K562 (cell line): ENCODE measurements at regions not wholly inside any gene's neighbourhood (a gene's known extent, or its start where the extent isn't known, plus 50 kb on each side); places are given as distances from the start of the nearest gene placed in this dataset.

Source experiments
- ATAC-seq: fragments of 200-7000 bp; cut with Tn5 transposase; 3 replicates; pipeline ENCODE4 v1.9.1; 2020; ENCODE audit warnings: moderate library complexity
- BruUV-seq: library from RNA; stranded (reverse); fragments of 400-500 nt; replicated peaks from 2 replicates; lab custom pipeline; 2021; lab: Mats Ljungman, UMichigan
- CTCF ChIA-PET: fragments of 300-600 bp; formaldehyde crosslinking; extraction: SDS; loops from one replicate; lab custom pipeline; 2021; ENCODE audit warnings: low intra/inter-chr PET ratio; lab: Yijun Ruan, JAX
- POLR2A ChIA-PET: fragments of 300-600, 350-650 bp; sonication (Branson Sonifier 250); formaldehyde crosslinking; extraction: SDS; loops from one replicate; lab custom pipeline; 2021; ENCODE audit warnings: antibody characterized with exemption, inconsistent platforms; lab: Yijun Ruan, JAX
- DNase-seq, 4 experiments: peaks; one replicate each; pipeline versions ENCODE4 v3.0.0 to v3.0.0-alpha.2; 2011 to 2018; ENCODE audit warnings: low spot score in 3 of 4, mixed read lengths in 3 of 4; ENCODE audit errors: extremely low read depth in 1 of 4
- FAIRE-seq: peaks from 2 replicates; lab custom pipeline; 2011; peaks lifted over from hg19 to GRCh38; lab: Jason Lieb, UNC
- H2AFZ ChIP-seq: 2 replicates; pipeline ENCODE4 v1.6.0; 2011; ENCODE audit warnings: low read depth, low read length, control low read depth, inconsistent platforms
- H3K27ac ChIP-seq: fragments of 200-600 bp; 3 replicates; pipeline ENCODE4 v1.8.0; 2011; ENCODE audit warnings: low read depth, mild to moderate bottlenecking, control low read depth, inconsistent platforms, low read length, moderate library complexity, mixed read lengths; ENCODE audit errors: extremely low read depth
- H3K27me3 ChIP-seq, 2 experiments: fragments of 300-600 bp in 1 of 2; 2 replicates in 1 of 2; 3 replicates in 1 of 2; pipeline versions ENCODE4 v1.6.0 to v1.8.0; 2011; ENCODE audit warnings: inconsistent platforms in 2 of 2, low read length in 2 of 2, mild to moderate bottlenecking in 1 of 2, mixed read lengths in 1 of 2, moderate library complexity in 1 of 2; ENCODE audit not compliant: control insufficient read depth in 2 of 2, insufficient read depth in 2 of 2
- H3K36me3 ChIP-seq: fragments of 300-600 bp; 3 replicates; pipeline ENCODE4 v1.8.0; 2011; ENCODE audit warnings: mild to moderate bottlenecking, low read length, inconsistent platforms; ENCODE audit not compliant: control insufficient read depth, insufficient read depth
- H3K4me1 ChIP-seq, 2 experiments: fragments of 200-600 bp in 1 of 2; replicated peaks in 1 of 2; 2 replicates in 1 of 2; 3 replicates in 1 of 2; pipeline versions ENCODE4 v1.5.1 to v1.8.0; 2011; ENCODE audit warnings: inconsistent platforms in 2 of 2, low read length in 2 of 2, mild to moderate bottlenecking in 1 of 2, mixed read lengths in 1 of 2, moderate library complexity in 1 of 2; ENCODE audit not compliant: control insufficient read depth in 2 of 2, insufficient read depth in 2 of 2
- H3K4me2 ChIP-seq: 2 replicates; pipeline ENCODE4 v1.6.1; 2011; ENCODE audit warnings: low read length, control low read depth, inconsistent platforms, mixed read lengths; ENCODE audit not compliant: insufficient read depth
- H3K4me3 ChIP-seq: fragments of 200-600 bp; sonication (generic), shearing (Covaris generic); 2 replicates; pipeline ENCODE4 v1.5.1; 2016; ENCODE audit warnings: control low read depth, inconsistent platforms
- H3K79me2 ChIP-seq: fragments of 200-600 bp; 3 replicates; pipeline ENCODE4 v1.8.0; 2011; ENCODE audit warnings: low read length, inconsistent platforms; ENCODE audit not compliant: control insufficient read depth, insufficient read depth
- H3K9ac ChIP-seq, 2 experiments: 2 replicates each; pipeline versions ENCODE4 v1.6.0 to v1.6.1; 2011; ENCODE audit warnings: low read depth in 2 of 2, low read length in 2 of 2, control low read depth in 1 of 2, inconsistent platforms in 1 of 2, mild to moderate bottlenecking in 1 of 2, mixed read lengths in 1 of 2; ENCODE audit not compliant: insufficient read depth in 1 of 2
- H3K9me1 ChIP-seq: one replicate; pipeline ENCODE4 v1.6.0; 2011; ENCODE audit warnings: inconsistent platforms, mild to moderate bottlenecking, low read length, moderate library complexity; ENCODE audit not compliant: control insufficient read depth, insufficient read depth
- H3K9me3 ChIP-seq: replicated peaks from 2 replicates; pipeline ENCODE4 v1.5.1; 2011; ENCODE audit warnings: low read depth, low read length, inconsistent platforms; ENCODE audit not compliant: control insufficient read depth, insufficient read depth
- H4K20me1 ChIP-seq: replicated peaks from 2 replicates; pipeline ENCODE4 v1.6.1; 2011; ENCODE audit warnings: low read length, inconsistent platforms, mixed read lengths; ENCODE audit not compliant: control insufficient read depth, insufficient read depth
- BCL6 ChIP-seq: fragments of 250-450 bp; sonication (Bioruptor Pico); IDR thresholded peaks from 2 replicates; pipeline ENCODE4 v1.4.0; 2020
- BRCA1 ChIP-seq, 2 experiments: fragments of 450-650 bp in 1 of 2; sonication (generic) in 1 of 2; formaldehyde crosslinking in 1 of 2; IDR thresholded peaks; 2 replicates each; pipeline versions ENCODE4 v1.5.0 to v1.6.1; 2017 to 2020; ENCODE audit warnings: mild to moderate bottlenecking in 1 of 2, missing genetic modification reagents in 1 of 2
- CXXC5 ChIP-seq: fragments of 250-450 bp; sonication (Bioruptor Pico); IDR thresholded peaks from 2 replicates; pipeline ENCODE4 v1.8.0; 2022; ENCODE audit warnings: inconsistent platforms, mild to moderate bottlenecking, moderate library complexity
- ELF1 ChIP-seq: fragments of 200-800 bp; sonication (Bioruptor generic); IDR thresholded peaks from 2 replicates; pipeline ENCODE4 v1.6.1; 2016; ENCODE audit warnings: missing genetic modification characterization, missing compliant biosample characterization
- MTA2 ChIP-seq: fragments of 450-650 bp; IDR thresholded peaks from 2 replicates; pipeline ENCODE4 v1.6.1; 2016; ENCODE audit warnings: low read depth
- ZNF589 ChIP-seq: fragments of 200-800 bp; sonication (Bioruptor generic); IDR thresholded peaks from 2 replicates; pipeline ENCODE4 v1.6.1; 2016; ENCODE audit warnings: low read depth, missing genetic modification characterization, missing compliant biosample characterization
- WGBS: fragments of 100-300 bp; shearing (Covaris generic); methylation state at CpG from one replicate; pipeline ENCODE4 v1.1.6; 2016; ENCODE audit warnings: low coverage, mixed read lengths; ENCODE audit not compliant: insufficient coverage; ENCODE audit errors: missing lambda C conversion rate; 5-methylcytosine and 5-hydroxymethylcytosine counted together
- in situ Hi-C: fragments of 300-500 bp; cut with MboI; formaldehyde crosslinking; loops from 4 replicates; pipeline ENCODE4 v1.15.0; 2018; ENCODE audit warnings: inconsistent platforms, mixed read lengths
- intact Hi-C: fragments of 100-400 bp; cut with micrococcal nuclease; formaldehyde crosslinking; loops from 2 replicates; pipeline ENCODE4 v1.14.2; 2022
- TF ChIP-seq, protein P1 (sequence below): sonication (generic); formaldehyde crosslinking; IDR thresholded peaks from 2 replicates; pipeline ENCODE4 v1.8.0; 2022; ENCODE audit warnings: missing genetic modification reagents, mild to moderate bottlenecking, moderate library complexity, borderline replicate concordance
- TF ChIP-seq, protein P2 (sequence below): sonication (generic); formaldehyde crosslinking; IDR thresholded peaks from 2 replicates; pipeline ENCODE4 v1.8.1; 2023; ENCODE audit warnings: mild to moderate bottlenecking, missing genetic modification reagents

GRCh38 chr5:143913008-143913752, 101.2 kb downstream of the HMHB1 start:
- TF ChIP-seq, protein P1, sequence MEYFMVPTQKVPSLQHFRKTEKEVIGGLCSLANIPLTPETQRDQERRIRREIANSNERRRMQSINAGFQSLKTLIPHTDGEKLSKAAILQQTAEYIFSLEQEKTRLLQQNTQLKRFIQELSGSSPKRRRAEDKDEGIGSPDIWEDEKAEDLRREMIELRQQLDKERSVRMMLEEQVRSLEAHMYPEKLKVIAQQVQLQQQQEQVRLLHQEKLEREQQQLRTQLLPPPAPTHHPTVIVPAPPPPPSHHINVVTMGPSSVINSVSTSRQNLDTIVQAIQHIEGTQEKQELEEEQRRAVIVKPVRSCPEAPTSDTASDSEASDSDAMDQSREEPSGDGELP (CRISPR knock-in tag): no peak
- TF ChIP-seq, protein P2, sequence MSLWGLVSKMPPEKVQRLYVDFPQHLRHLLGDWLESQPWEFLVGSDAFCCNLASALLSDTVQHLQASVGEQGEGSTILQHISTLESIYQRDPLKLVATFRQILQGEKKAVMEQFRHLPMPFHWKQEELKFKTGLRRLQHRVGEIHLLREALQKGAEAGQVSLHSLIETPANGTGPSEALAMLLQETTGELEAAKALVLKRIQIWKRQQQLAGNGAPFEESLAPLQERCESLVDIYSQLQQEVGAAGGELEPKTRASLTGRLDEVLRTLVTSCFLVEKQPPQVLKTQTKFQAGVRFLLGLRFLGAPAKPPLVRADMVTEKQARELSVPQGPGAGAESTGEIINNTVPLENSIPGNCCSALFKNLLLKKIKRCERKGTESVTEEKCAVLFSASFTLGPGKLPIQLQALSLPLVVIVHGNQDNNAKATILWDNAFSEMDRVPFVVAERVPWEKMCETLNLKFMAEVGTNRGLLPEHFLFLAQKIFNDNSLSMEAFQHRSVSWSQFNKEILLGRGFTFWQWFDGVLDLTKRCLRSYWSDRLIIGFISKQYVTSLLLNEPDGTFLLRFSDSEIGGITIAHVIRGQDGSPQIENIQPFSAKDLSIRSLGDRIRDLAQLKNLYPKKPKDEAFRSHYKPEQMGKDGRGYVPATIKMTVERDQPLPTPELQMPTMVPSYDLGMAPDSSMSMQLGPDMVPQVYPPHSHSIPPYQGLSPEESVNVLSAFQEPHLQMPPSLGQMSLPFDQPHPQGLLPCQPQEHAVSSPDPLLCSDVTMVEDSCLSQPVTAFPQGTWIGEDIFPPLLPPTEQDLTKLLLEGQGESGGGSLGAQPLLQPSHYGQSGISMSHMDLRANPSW (CRISPR knock-in tag): no peak
- no peak for TF ChIP-seq ZNF589 (CRISPR knock-in tag)
- no peak for TF ChIP-seq MTA2
- no peak for TF ChIP-seq ELF1
- no peak for TF ChIP-seq BRCA1 (IDR thresholded peaks at IDR 0.05)
- TF ChIP-seq BRCA1 (CRISPR knock-in tag; IDR thresholded peaks at IDR 0.05): no peak
- no peak for TF ChIP-seq BCL6 (CRISPR knock-in tag)
- no peak for TF ChIP-seq CXXC5
- H3K4me2 ChIP-seq: no peak overlapping the region
- H3K79me2 ChIP-seq: no peaks in the 10 kb centered on the region
- no peaks in the 10 kb centered on the region for H3K4me1 ChIP-seq
- POLR2A ChIA-PET: no interaction called here
- H3K4me3 ChIP-seq: no peak overlapping the region
- intact Hi-C loops: no loop called here
- ATAC-seq (no peak), DNase-seq (no peak), FAIRE-seq (no peak)
- H2AFZ ChIP-seq: no peak overlapping the region
- no peaks in the 10 kb centered on the region for H3K36me3 ChIP-seq
- in situ Hi-C loops: no loop called here
- H3K27me3 ChIP-seq: no peaks in the 10 kb centered on the region
- no peaks in the 10 kb centered on the region for H3K9me3 ChIP-seq
- CTCF ChIA-PET: no interaction called here
- H4K20me1 ChIP-seq: no peaks in the 10 kb centered on the region
- no peak overlapping the region for H3K27ac ChIP-seq
- no peak overlapping the region for H3K9ac ChIP-seq
- 5% methylated on average over 1 of the region's 1 CpG for WGBS
- no peaks in the 10 kb centered on the region for H3K9me1 ChIP-seq
- no TSS peak for BruUV-seq
